HG03103 (cell line): ENCODE measurements at regions not wholly inside any gene's neighbourhood (a gene's known extent, or its start where the extent isn't known, plus 50 kb on each side); places are given as distances from the start of the nearest gene placed in this dataset.

Experiments used
- ATAC-seq: cut with Tn5 transposase; IDR thresholded peaks from one replicate; pipeline ENCODE4 v1.9.1; 2021; ENCODE audit warnings: low read depth; ENCODE audit not compliant: unreplicated experiment

- no peak for ATAC-seq
Observed at GRCh38 chr21:41037212-41037611, 130.7 kb upstream of the BACE2 start.

- no peak for ATAC-seq
Observed at GRCh38 chr21:41037936-41038335, 130.0 kb upstream of the BACE2 start.

- ATAC-seq: no peak
Observed at GRCh38 chr21:41043014-41043413, 124.9 kb upstream of the BACE2 start.

GRCh38 chr21:41045534-41046268, 122.3 kb upstream of the BACE2 start:
- ATAC-seq: no peak

GRCh38 chr21:41048145-41048544, 119.8 kb upstream of the BACE2 start:
- no peak for ATAC-seq

- no peak for ATAC-seq
Observed at GRCh38 chr21:41048623-41049022, 119.3 kb upstream of the BACE2 start.

GRCh38 chr21:41052820-41053555, 115.0 kb upstream of the BACE2 start:
- no peak for ATAC-seq

GRCh38 chr21:41054018-41054578, 113.9 kb upstream of the BACE2 start:
- ATAC-seq: no peak

- no peak for ATAC-seq
Observed at GRCh38 chr21:41055266-41055665, 112.7 kb upstream of the BACE2 start.

- ATAC-seq: no peak
Observed at GRCh38 chr21:41059871-41060270, 108.1 kb upstream of the BACE2 start.

- ATAC-seq: no peak
Observed at GRCh38 chr21:41061701-41062100, 106.3 kb upstream of the BACE2 start.

- no peak for ATAC-seq
Observed at GRCh38 chr21:41064334-41064791, 103.6 kb upstream of the BACE2 start.

GRCh38 chr21:41064951-41065350, 103.0 kb upstream of the BACE2 start:
- no peak for ATAC-seq

- ATAC-seq: no peak
Observed at GRCh38 chr21:41065539-41065938, 102.4 kb upstream of the BACE2 start.

GRCh38 chr21:41066086-41066938, 101.6 kb upstream of the BACE2 start:
- ATAC-seq: no peak

GRCh38 chr21:41067709-41068108, 100.3 kb upstream of the BACE2 start:
- no peak for ATAC-seq

- ATAC-seq: no peak
Observed at GRCh38 chr21:41068496-41068895, 99.5 kb upstream of the BACE2 start.

- ATAC-seq: peak; percentile 97
Observed at GRCh38 chr21:41068967-41069642, 98.9 kb upstream of the BACE2 start.

GRCh38 chr21:41070284-41070683, 97.7 kb upstream of the BACE2 start:
- no peak for ATAC-seq
